GM18873 (cell line): ENCODE measurements at regions not wholly inside any gene's neighbourhood (a gene's known extent, or its start where the extent isn't known, plus 50 kb on each side); places are given as distances from the start of the nearest gene placed in this dataset.
"Not testable (repeated sequence)": the region's sequence is repeated elsewhere in the genome, so short reads cannot be mapped to it uniquely, and the experiment has no call there.

Experiments used
- ATAC-seq: cut with Tn5 transposase; IDR thresholded peaks from one replicate; pipeline ENCODE4 v1.9.1; 2021; ENCODE audit warnings: mild to moderate bottlenecking, moderate library complexity, moderate number of reproducible peaks; ENCODE audit not compliant: unreplicated experiment, low FRiP score

DNA sequence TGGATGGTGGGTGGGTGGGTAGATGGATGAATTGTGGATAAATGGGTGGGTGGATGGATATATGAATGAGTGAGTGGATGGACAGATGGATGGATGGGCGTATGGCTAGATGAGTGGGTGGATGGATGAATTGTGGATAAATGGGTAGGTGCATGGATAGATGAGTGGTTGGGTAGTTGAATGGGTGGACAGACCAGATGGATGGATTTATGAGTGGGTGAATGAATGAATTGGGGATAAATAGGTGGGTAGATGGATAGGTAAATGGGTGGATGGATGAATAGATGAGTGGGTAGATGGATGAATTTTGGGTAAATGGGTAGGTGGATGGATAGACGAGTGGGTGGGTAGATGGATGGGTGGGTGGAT is 108.7 kb downstream of the NPIPB11 start:
- not testable (repeated sequence) for ATAC-seq

DNA sequence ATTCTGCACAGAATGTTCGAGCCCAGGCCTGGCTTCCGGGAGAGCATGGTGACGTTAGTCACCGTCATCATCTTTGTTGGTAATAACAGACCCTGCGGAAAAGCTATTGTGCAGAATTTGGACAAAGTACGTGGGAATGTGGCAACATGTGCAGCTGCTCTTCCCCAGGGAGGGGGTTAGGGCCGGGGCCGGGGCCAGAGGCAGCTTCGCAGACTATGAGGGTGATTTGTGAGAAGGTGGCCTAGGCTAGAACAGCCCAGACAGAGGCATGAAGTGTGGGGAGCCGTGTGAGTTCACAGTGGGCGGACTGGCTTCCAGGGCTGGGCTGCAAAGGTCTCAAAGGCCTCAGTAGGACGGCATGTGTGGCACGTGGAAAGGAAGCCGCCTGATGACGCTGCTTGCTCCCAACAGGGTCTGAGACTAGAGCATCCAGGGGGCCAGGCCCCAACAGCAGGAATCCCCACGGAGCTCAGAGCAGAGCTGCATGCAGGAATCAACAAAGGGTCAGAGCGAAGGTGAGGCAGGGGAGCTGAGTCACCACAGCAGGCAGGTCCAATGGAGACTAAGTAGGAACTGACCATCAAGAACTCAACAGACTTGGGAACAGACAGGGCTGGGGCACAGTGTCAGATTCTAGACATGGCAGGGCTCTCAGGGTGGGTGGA is 109.2 kb downstream of the NPIPB11 start:
- not testable (repeated sequence) for ATAC-seq

DNA sequence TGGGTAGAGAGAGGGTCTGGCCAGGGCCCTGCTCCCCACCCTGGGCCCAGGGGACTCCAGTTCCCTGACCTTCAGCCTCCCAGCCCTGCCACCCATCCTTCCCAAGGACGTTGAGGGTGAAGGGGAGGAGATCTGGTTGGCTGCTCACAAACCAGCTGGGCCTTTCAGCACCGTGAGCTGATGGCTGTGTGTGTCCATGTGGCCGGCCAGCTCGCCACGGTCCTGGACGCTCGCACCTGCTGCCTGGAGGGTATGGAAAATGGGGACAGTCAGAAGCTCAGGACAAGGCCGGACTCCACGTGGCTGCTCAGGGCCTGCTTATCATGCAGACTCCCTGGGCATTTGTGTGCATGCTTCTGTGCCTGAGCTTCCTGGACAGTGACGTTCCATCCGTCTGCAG is 110.3 kb downstream of the NPIPB11 start:
- not testable (repeated sequence) for ATAC-seq

DNA sequence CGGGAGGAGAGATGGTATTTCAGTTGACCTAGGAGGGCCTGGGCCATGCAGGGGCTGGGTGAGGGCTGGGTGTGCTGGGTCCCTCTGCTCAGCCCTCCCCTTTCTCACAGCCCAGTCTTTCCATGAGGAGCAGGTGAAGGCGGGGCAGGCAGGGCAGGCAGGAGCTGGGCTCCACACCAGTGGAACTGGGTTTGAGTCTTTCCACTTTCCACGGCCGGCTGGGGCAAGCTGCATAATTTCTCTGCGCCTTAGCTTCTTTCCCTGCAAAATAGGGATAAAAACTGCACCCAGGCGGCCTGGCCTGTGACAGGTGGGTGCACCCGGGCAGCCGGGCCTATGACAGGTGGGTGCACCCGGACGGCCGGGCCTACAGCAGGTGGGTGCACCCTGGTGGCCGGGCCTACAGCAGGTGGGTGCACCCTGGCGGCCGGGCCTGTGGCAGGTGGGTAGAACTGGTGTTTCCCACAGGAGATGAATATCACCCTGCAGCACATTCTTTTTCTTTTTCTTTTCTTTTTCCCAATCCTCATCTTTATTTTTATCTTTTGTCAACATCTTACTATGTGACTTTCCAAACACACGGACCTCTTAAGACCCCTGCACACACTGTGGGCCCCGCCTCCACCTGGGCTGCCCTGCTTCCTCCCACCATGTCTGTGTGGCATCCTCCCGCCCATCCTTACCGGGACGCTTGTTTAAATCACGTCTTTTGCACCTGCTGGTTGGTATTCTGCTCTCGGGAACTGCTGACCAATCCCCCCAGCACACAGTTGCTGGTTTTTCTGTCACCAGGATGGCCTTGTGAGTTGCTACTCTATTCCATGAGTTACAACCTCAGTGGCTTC is 111.3 kb downstream of the NPIPB11 start:
- not testable (repeated sequence) for ATAC-seq

DNA sequence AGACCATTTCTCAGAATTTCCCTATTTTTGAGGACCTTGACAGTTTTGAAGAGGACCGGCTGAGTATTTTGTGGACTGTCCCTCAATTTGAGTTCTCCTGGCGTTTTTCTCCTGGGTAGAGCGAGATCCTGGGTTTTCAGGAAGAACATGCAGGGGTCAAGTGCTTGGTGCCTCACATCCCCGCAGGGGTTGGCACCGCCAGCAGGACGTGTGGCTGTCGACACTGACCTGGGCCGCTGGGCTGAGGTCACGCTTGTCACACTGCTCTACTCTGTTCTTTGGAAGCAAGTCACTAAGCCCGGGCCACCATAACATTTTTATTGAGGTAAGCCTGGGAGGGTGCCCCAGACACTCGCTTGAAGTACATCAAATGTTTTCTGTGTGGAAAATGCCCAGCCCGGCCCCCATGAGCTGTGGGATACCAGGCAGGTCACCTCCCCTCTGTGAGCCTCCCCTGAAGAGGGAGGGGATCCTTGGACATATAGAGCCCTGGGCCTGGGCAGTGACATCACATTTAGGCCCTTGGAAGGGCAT is 112.0 kb downstream of the NPIPB11 start:
- not testable (repeated sequence) for ATAC-seq

DNA sequence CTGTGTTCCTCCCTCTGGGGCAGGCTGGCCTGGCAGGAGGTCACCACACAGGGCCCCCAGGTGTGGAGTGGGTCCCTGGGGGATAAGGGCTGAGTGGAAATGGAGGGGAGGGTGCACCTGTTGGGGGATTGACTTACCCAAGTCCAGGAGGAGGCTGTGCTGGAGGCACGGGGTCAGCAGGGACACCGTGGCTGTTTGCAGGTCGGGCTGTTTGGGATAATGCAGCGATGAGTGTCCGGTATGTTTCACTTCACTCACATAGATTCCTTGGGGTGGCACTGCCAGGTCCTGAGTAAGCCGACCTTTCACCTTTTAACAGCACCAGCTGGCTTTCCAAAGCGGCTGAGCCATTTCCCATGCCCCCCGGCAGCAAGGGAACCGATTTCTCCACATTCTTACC is 113.0 kb downstream of the NPIPB11 start:
- not testable (repeated sequence) for ATAC-seq

DNA sequence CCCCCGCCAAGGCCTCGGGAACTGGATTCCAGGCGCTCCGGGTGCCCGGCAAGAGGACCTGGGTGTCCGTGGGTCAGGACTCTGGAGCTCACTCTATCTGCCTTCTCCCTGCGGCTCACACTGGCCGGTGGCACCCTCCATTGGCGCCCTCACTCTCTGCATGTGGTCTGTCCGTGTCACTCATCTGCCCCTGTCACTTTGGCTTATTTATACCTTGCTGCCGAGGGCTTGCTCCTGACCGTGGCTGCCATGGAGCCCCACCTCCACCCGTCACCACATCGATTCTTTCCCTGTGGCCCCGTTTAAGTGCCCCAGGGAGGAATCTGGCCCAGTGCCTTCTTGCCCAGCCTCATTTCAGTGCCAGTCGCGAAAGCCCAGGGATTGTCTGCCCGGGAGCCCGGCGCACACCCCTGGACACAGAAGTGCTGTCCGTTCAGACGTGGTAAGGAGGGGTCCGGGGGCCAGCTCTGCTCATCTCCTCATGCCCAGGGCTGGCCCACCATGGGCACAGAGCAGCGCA is 113.5 kb downstream of the NPIPB11 start:
- not testable (repeated sequence) for ATAC-seq

DNA sequence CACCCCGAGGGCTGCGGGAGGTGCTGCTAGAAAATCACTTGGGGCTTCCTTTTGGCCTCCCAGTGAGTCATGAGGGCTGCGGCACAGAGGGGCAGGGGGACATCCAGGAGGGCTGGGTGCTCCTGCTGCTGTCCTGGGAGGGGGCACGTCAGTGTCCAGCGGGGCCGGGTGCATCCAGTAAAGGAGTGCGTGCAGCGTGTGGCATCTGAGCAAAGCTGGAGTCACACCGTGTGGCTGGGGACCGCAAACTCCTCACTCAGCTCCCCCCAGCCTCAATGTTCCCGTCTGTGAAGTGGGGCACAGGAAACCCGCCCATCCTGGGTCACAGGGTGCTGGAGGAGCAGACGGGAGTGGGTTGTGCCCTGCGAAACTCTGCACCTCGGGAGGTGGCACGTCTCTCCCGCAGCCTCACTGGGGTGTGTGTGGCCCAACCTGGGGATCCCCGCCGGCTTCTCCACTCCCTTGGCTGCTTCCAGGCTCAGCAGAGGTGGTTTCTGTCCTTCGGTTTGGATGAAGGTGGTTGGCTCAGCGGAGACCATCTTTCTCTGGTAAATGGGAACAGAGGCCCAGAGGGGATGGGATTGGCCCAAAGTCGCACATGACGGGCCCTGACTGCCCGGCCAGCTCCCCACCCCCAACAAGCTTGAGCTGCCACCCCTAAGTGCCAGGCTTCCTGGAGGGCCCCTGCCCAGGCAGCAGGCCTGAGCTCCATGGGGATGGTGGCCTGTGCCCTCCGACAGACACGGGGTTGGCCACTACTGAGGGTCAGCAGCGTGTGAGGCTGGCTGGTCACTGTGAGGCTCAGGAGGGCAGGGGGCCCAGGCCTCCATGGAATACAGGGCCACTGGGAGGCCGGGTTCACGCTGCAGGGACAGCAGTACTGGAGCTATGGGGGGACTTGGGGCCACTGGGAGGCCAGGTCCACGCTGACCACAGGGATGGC is 114.9 kb downstream of the NPIPB11 start:
- not testable (repeated sequence) for ATAC-seq

DNA sequence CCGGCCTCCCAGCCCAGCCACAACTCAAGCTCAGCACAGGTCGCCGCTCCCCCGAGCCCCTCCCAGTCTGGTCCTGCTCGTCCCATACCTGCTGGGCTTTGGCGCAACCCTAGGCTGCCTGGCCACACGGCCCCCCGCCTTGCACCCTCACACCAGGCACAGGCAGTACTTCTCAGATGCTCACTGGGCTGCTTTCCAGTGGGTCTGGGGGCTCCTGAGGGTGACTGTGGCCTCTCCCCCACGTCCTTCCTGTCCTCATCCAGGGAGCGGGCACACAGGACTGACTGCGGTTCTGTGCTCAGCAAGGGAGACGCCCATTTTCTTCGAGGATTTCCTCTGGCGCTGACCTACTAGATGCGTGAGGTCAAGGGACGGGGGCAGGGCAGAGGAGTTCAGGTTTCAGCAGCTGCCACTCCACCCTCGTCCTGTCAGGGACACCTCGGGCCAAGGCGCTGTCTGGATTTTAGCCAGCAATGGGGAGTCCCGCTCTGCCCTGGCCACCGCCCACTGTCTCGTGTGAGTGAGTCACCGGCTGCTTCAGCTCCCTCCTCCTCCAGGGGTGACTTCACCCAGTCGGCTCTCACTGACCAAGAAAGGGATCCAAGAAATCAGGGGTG is 115.8 kb downstream of the NPIPB11 start:
- ATAC-seq, result peak; percentile 43

DNA sequence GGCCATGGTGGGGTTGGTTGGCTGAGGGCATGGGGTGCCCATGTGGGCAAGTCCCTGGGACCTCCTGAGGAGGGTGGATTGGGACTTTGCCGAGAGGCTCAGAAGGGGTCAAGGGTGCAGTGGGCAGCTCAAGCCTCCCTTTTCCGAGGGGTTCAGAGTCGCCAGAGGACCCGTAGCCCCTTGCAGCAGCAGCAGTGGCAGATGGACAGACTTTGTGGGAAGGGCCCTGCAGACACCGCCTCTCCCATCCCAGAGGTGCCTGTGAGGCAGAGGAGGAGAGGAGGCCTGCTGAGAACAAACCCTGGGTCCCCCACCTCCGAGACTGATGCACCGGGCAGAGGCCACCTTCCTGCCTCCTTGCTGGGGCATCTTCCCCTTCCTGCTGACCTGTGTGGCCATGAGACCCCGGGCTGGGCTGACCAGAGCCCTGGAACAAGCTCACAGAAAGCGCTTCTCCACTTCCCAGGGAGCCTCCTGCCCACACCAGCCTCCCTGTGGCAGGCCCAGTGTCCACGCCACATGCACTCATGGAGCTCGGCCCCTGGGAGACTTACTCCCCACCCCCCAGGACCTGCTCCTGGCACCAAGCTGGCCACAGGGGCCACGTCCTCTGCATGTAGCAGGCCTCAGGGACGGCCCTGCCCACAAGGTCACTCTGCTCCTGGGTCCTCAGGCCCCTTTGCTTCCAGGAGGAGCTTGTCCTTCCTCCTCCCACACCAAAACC is 116.8 kb downstream of the NPIPB11 start:
- ATAC-seq, result not testable (repeated sequence)

DNA sequence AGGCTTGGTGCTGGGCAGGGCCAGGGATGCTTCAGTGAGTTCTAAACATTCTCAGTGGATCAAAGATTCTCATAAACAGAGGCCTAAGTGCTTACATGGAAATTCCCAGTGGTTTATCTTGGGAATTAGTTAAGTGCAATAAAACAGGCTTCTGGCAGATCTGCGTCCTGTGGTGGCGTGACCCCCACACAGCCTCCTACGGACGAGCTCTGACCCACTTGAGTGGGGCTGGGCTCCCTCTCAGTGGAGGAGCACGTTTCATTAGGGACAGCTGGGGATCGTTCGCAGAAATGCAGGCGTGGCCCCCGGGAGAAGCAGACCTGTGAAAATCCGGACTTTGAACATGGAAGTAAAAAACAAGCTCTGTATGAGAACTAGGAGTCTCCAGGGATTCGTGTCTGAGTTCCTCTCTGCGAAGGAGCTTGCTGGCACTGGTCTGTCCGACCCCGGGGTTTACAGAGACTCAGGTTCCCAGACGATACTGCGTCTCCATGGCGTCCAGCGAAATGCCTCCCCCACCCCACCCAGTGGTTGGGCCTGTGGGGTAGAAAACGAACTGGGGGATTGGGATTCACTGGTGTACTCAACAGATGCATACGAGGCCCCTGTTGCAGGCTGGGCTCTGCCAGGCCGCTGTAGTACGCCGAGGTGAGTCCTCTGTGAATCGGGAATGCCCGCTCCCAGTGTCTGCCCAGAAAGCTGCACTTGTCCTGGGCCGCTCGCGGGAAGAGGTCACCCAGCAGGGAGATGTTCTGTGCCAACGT is 117.6 kb downstream of the NPIPB11 start:
- not testable (repeated sequence) for ATAC-seq

DNA sequence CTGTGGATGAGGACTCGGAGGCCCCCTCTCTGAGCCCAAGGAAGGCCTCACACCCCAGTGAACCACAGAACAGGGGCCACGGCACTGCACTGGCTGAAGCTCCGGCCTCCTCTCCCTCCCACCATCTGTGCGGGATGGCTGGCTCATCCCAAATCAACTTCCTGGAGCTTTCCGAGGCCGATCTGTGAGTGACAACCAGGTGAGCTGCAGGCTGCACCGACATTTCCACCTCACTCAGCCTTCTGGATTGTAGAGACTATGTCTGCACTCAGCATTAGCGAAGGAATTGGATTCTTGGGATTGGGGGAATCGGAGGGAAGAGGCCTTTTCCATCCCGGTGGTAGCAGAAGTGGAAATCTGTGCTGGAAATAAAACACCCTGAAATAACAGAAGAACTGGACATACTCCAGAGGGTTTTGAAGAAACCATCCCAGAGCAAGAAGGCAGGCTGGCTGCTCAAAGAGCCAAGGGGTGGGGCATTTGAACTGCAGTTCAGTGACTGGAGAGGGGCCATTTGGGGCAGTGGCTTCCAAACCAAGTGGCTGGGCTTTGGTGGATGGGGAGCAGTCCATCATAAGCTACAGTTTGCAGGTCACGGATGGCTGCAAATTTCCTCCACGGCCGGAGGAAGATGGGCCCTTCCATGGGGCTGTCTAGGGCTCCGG is 118.5 kb downstream of the NPIPB11 start:
- ATAC-seq, result not testable (repeated sequence)

DNA sequence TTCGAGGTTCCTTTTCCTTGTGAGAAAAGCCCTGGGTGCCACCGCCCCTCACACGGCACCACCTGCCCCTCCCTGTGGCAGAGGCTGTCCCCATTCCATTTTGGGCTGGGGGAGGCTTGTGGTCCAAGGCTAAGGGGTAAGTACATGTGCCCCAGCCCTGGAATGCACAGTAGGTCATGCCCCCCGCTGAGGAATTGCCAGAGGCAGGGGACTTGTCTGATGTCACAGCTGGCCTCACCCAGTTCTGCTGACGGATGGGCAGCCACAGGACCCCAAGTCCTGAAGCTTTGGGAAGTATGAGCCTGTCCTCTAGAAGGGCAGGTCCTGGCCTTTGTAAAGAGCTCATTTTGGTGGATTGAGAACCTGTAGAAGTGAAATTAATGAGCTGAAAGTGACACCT is 119.3 kb downstream of the NPIPB11 start:
- ATAC-seq, result not testable (repeated sequence)

DNA sequence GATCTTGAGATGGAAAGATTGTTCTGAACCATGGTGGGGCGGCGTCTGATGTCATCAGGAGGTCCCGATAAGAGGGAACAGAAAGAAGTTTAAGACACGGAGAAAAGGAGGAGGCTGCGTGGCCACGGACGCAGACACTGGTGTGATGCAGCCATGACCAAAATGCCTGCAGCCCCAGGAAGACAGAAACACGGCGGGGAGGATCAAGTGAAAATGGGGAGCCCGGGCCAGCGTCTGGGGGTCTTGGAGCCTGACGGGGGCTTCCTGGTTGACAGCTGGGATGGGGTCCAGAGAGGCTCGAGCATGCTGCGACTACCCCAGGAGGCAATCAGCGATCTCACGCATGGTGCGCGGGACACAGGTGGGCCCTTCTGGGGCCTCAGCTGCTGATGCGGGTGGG is 119.7 kb downstream of the NPIPB11 start:
- ATAC-seq, result not testable (repeated sequence)

DNA sequence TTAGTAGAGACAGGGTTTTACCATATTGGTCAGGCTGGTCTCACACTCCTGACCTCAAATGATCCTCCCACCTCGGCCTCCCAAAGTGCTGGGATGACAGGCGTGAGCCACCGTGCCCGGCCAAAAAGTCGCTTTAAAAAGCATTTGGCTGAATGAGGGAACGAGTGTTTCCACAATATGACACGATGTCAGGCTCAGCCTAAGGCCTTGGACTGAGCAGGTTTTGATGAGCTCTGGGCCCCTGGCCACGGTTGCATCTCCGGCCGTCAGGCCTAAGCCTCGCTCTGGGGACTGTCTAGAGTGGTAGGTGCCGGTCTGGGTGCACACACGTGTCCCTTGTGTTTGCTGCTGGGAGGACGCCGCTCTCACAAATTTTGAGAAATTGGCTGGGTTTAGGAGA is 120.3 kb downstream of the NPIPB11 start:
- ATAC-seq, result not testable (repeated sequence)

DNA sequence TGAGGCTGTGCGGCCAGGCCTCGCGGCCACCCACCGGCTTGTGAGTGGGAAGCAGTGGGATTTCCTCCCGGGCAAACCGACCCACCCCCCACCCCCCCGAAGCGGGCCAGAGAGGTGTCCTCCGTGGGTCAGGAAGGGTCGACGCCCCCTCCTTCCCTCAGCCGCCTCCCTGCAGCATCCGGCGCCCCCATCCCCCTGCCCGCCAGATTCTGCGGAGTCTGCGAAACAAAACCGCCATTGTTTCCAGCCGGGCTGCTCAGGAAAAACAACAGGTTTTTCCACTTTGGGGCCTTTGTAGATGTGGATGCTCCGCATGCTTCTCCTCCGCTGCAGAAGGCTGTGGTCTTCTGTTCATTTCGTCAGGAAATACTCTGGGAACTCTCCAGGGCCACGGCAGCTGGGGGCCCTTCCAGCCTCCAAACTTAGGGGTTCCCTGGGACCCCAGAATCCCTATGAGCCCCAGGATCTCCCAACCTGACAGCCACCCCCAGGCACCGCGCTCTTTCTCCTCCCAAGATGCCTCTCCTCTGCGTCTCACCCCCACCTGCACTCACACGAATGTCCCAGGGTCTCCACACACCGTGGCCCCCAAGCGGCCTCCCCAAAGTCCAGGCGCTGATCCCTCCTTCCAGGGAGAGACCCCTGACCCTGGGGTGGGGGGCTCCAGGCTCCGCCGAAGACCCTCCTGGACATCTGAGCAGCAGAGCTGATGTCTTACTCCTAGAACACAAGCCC is 121.2 kb downstream of the NPIPB11 start:
- not testable (repeated sequence) for ATAC-seq

DNA sequence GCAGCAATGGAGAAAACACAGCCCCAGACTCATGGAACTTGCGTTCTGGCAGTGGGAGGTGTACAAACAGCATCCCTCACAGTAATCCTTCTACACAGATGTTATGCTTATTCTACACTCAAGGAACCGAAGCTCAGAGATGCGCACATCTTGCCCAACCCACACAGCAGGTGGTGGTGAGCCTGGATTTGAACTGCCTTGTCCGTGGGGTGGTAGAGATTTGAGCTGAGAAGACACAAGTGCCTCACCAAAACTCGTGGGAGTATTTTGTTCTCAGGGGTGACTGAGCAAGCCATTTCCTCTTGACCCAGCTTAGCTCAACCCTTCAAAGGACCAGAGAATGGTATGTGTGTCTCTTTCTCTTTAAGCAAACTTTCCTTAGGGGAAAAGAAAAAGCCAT is 121.8 kb downstream of the NPIPB11 start:
- ATAC-seq, result not testable (repeated sequence)
